Liver (tissue), 8 donors: ENCODE measurements at regions not wholly inside any gene's neighbourhood (a gene's known extent, or its start where the extent isn't known, plus 50 kb on each side); places are given as distances from the start of the nearest gene placed in this dataset.

Source experiments
- DNase-seq: peaks from one replicate; pipeline ENCODE4 v3.0.0-alpha.2; 2017; ENCODE audit warnings: low spot score
- H3K27ac ChIP-seq, 2 donors: one replicate each; pipeline ENCODE4 v1.7.0; 2013; ENCODE audit warnings: inconsistent platforms in 2 of 2, low read length in 2 of 2, control low read depth in 1 of 2, low read depth in 1 of 2, mild to moderate bottlenecking in 1 of 2
- H3K27me3 ChIP-seq, 4 donors: one replicate each; pipeline versions ENCODE4 v1.6.1 to v1.7.0; 2013; ENCODE audit warnings: low read length in 3 of 4, inconsistent platforms in 1 of 4, mild to moderate bottlenecking in 1 of 4, moderate library complexity in 1 of 4; ENCODE audit not compliant: control insufficient read depth in 4 of 4, insufficient read depth in 4 of 4
- H3K36me3 ChIP-seq, 4 donors: one replicate each; pipeline versions ENCODE4 v1.6.1 to v1.7.0; 2013; ENCODE audit warnings: low read length in 3 of 4, mild to moderate bottlenecking in 3 of 4, low read depth in 1 of 4, moderate library complexity in 1 of 4; ENCODE audit not compliant: control insufficient read depth in 4 of 4, insufficient read depth in 3 of 4
- H3K4me1 ChIP-seq, 4 donors: one replicate each; pipeline versions ENCODE4 v1.6.1 to v1.7.0; 2013; ENCODE audit warnings: low read length in 3 of 4, mild to moderate bottlenecking in 3 of 4, moderate library complexity in 1 of 4; ENCODE audit not compliant: control insufficient read depth in 4 of 4, insufficient read depth in 4 of 4
- H3K4me3 ChIP-seq, 3 donors: one replicate each; pipeline versions ENCODE4 v1.6.1 to v1.7.0; 2013; ENCODE audit warnings: low read length in 3 of 3, control low read depth in 1 of 3, low read depth in 1 of 3, mild to moderate bottlenecking in 1 of 3
- H3K9ac ChIP-seq, 2 donors: one replicate each; pipeline ENCODE4 v1.7.0; 2013; ENCODE audit warnings: low read length in 2 of 2, mild to moderate bottlenecking in 2 of 2, moderate library complexity in 2 of 2, control low read depth in 1 of 2, low read depth in 1 of 2
- H3K9me3 ChIP-seq, 4 donors: one replicate each; pipeline versions ENCODE4 v1.6.1 to v1.7.0; 2013; ENCODE audit warnings: low read length in 3 of 4; ENCODE audit not compliant: control insufficient read depth in 4 of 4
- ATF3 ChIP-seq: IDR thresholded peaks from 2 replicates; pipeline ENCODE4 v1.6.1; 2016; ENCODE audit warnings: antibody characterized with exemption
- CTCF ChIP-seq: fragments of 150-350 bp; IDR thresholded peaks from 2 replicates; pipeline ENCODE4 v1.5.1; 2017; ENCODE audit warnings: improper control_type of control experiment, low read depth, low read length; ENCODE audit not compliant: missing input control
- EGR1 ChIP-seq, 2 donors: IDR thresholded peaks; 2 replicates each; pipeline ENCODE4 v1.6.1; 2016 to 2018; ENCODE audit warnings: antibody characterized with exemption in 2 of 2, low read depth in 2 of 2
- FOXA1 ChIP-seq: IDR thresholded peaks from 2 replicates; pipeline ENCODE4 v1.6.1; 2016; ENCODE audit warnings: antibody characterized with exemption
- FOXA2 ChIP-seq: IDR thresholded peaks from 2 replicates; pipeline ENCODE4 v1.6.1; 2016; ENCODE audit warnings: antibody characterized with exemption
- GABPA ChIP-seq, 2 donors: IDR thresholded peaks in 1 of 2; conservative IDR thresholded peaks in 1 of 2; 2 replicates each; pipeline ENCODE4 v1.6.1; 2016; ENCODE audit warnings: antibody characterized with exemption in 2 of 2, mild to moderate bottlenecking in 1 of 2, moderate library complexity in 1 of 2
- HNF4A ChIP-seq, 2 donors: conservative IDR thresholded peaks; 2 replicates each; pipeline ENCODE4 v1.6.1; 2016; ENCODE audit warnings: antibody characterized with exemption in 2 of 2, mild to moderate bottlenecking in 2 of 2
- HNF4G ChIP-seq: IDR thresholded peaks from 2 replicates; pipeline ENCODE4 v1.6.1; 2016; ENCODE audit warnings: antibody characterized with exemption
- JUND ChIP-seq, 2 donors: IDR thresholded peaks; 2 replicates each; pipeline ENCODE4 v1.6.1; 2016; ENCODE audit warnings: antibody characterized with exemption in 2 of 2
- MAX ChIP-seq: IDR thresholded peaks from 2 replicates; pipeline ENCODE4 v1.6.1; 2016; ENCODE audit warnings: antibody characterized with exemption
- NR2F2 ChIP-seq: IDR thresholded peaks from 2 replicates; pipeline ENCODE4 v1.6.1; 2016; ENCODE audit warnings: antibody characterized with exemption
- RAD21 ChIP-seq, 2 donors: IDR thresholded peaks; 2 replicates each; pipeline ENCODE4 v1.6.1; 2016; ENCODE audit warnings: antibody characterized with exemption in 2 of 2, mild to moderate bottlenecking in 2 of 2
- REST ChIP-seq: IDR thresholded peaks from 2 replicates; pipeline ENCODE4 v1.6.1; 2016; ENCODE audit warnings: antibody characterized with exemption, mild to moderate bottlenecking
- RXRA ChIP-seq, 2 donors: IDR thresholded peaks; 2 replicates each; pipeline ENCODE4 v1.6.1; 2017 to 2018; ENCODE audit warnings: antibody characterized with exemption in 2 of 2, mild to moderate bottlenecking in 1 of 2
- SP1 ChIP-seq: IDR thresholded peaks from 2 replicates; pipeline ENCODE4 v1.6.1; 2018; ENCODE audit warnings: antibody characterized with exemption, mild to moderate bottlenecking
- TAF1 ChIP-seq: conservative IDR thresholded peaks from 2 replicates; pipeline ENCODE4 v1.6.1; 2016; ENCODE audit warnings: antibody characterized with exemption, mild to moderate bottlenecking
- YY1 ChIP-seq: IDR thresholded peaks from 2 replicates; pipeline ENCODE4 v1.6.1; 2016; ENCODE audit warnings: antibody characterized with exemption, mild to moderate bottlenecking
- ZBTB33 ChIP-seq: IDR thresholded peaks from 2 replicates; pipeline ENCODE4 v1.6.1; 2016; ENCODE audit warnings: antibody characterized with exemption
- WGBS: extraction: QIAGEN DNeasy Blood & Tissue Kit; methylation state at CpG from one replicate; pipeline ENCODE4 v1.1.7; 2013; 5-methylcytosine and 5-hydroxymethylcytosine counted together
- donor health status: healthy.
- donor health status: healthy.
- donor health status: healthy.
- donor health status: healthy.
- donor health status: healthy.

- TF ChIP-seq ATF3 (no peak), EGR1 (IDR thresholded peaks at IDR 0.05; ENCODE audit: low read depth in 2 of 2) (no peak), MAX (no peak), RXRA (IDR thresholded peaks at IDR 0.05) (no peak), RAD21 (IDR thresholded peaks at IDR 0.05) (no peak), JUND (IDR thresholded peaks at IDR 0.05) (no peak), FOXA2 (no peak), YY1 (no peak), REST (no peak), FOXA1 (no peak), SP1 (no peak), CTCF (no peak), HNF4A (conservative IDR thresholded peaks at IDR 0.05) (no peak), NR2F2 (no peak), ZBTB33 (no peak), TAF1 (no peak), HNF4G (no peak), GABPA (IDR thresholded peaks at IDR 0.05 in 1 of 2, conservative IDR thresholded peaks at IDR 0.05 in 1 of 2) (no peak)
- DNase-seq: no peak
- WGBS: 38% methylated on average over 16 of the region's 16 CpGs
- no peak overlapping the region for H3K9ac ChIP-seq
- no peak overlapping the region for H3K27ac ChIP-seq
- H3K9me3 ChIP-seq: no peaks in the 10 kb centered on the region
- peaks cover 0 to 10% (median 5%) of the 10 kb centered on the region in 4 donors for H3K27me3 ChIP-seq
- H3K4me3 ChIP-seq: no peak overlapping the region
- no peaks in the 10 kb centered on the region for H3K36me3 ChIP-seq
- H3K4me1 ChIP-seq: no peaks in the 10 kb centered on the region
Measured at GRCh38 chr19:30686826-30687566, 314.8 kb downstream of the ZNF536 start.
